ENCODE measurements at regions not wholly inside any gene's neighbourhood (a gene's known extent, or its start where the extent isn't known, plus 50 kb on each side); places are given as distances from the start of the nearest gene placed in this dataset.
A peak's percentile ranks its signal among the peaks of the same experiment; 100 is the strongest.
"Not testable (repeated sequence)": the region's sequence is repeated elsewhere in the genome, so short reads cannot be mapped to it uniquely, and the experiment has no call there.

GRCh38 chr3:194189243-194189791, 53.4 kb downstream of the HES1 start:
- Mint-ChIP-seq H3K9me3 (peaks cover 4% of the 10 kb centered on the region), H3K4me1 (peaks cover 29% of the 10 kb centered on the region), H3K27ac (no peak overlapping the region), H3K36me3 (no peaks in the 10 kb centered on the region), H3K27me3 (peaks cover 4% of the 10 kb centered on the region), H3K4me3 (no peak overlapping the region)
- no peak for DNase-seq
- CTCF ChIA-PET, result no interaction called here

GRCh38 chr3:194191850-194192249, 55.9 kb downstream of the HES1 start:
- H3K27me3 Mint-ChIP-seq, H3K36me3 Mint-ChIP-seq, CTCF ChIA-PET, H3K4me3 Mint-ChIP-seq, DNase-seq, H3K27ac Mint-ChIP-seq, H3K9me3 Mint-ChIP-seq: not testable (repeated sequence)
- peaks cover 43% of the 10 kb centered on the region for H3K4me1 Mint-ChIP-seq

GRCh38 chr3:194194051-194194756, 58.3 kb downstream of the HES1 start:
- no peak overlapping the region for H3K27ac Mint-ChIP-seq
- no peak overlapping the region for H3K4me3 Mint-ChIP-seq
- no peaks in the 10 kb centered on the region for H3K36me3 Mint-ChIP-seq
- CTCF ChIA-PET, result no interaction called here
- peaks cover 4% of the 10 kb centered on the region for H3K9me3 Mint-ChIP-seq
- H3K4me1 Mint-ChIP-seq, result peaks cover 28% of the 10 kb centered on the region
- peaks cover 22% of the 10 kb centered on the region for H3K27me3 Mint-ChIP-seq
- no peak for DNase-seq

- Mint-ChIP-seq H3K36me3 (no peaks in the 10 kb centered on the region), H3K4me1 (peaks cover 28% of the 10 kb centered on the region), H3K4me3 (no peak overlapping the region), H3K27ac (no peak overlapping the region), H3K9me3 (peaks cover 4% of the 10 kb centered on the region), H3K27me3 (peaks cover 23% of the 10 kb centered on the region)
- DNase-seq, result no peak
- CTCF ChIA-PET, result no interaction called here
Measured at GRCh38 chr3:194194757-194195085, 58.8 kb downstream of the HES1 start.

GRCh38 chr3:194195611-194196010, 59.7 kb downstream of the HES1 start:
- no peaks in the 10 kb centered on the region for H3K36me3 Mint-ChIP-seq
- no peak overlapping the region for H3K27ac Mint-ChIP-seq
- H3K4me3 Mint-ChIP-seq, result no peak overlapping the region
- peaks cover 4% of the 10 kb centered on the region for H3K9me3 Mint-ChIP-seq
- CTCF ChIA-PET, result no interaction called here
- H3K4me1 Mint-ChIP-seq, result peaks cover 28% of the 10 kb centered on the region
- H3K27me3 Mint-ChIP-seq, result peaks cover 31% of the 10 kb centered on the region
- DNase-seq, result no peak

- CTCF ChIA-PET, result no interaction called here
- no peak overlapping the region for H3K4me3 Mint-ChIP-seq
- H3K27ac Mint-ChIP-seq, result no peak overlapping the region
- H3K27me3 Mint-ChIP-seq, result peaks cover 36% of the 10 kb centered on the region
- H3K9me3 Mint-ChIP-seq, result no peaks in the 10 kb centered on the region
- peaks cover 26% of the 10 kb centered on the region for H3K4me1 Mint-ChIP-seq
- DNase-seq, result no peak
- H3K36me3 Mint-ChIP-seq, result no peaks in the 10 kb centered on the region
Measured at GRCh38 chr3:194196876-194197275, 60.9 kb downstream of the HES1 start.

- H3K36me3 Mint-ChIP-seq, result no peaks in the 10 kb centered on the region
- H3K4me3 Mint-ChIP-seq, result no peak overlapping the region
- CTCF ChIA-PET, result no interaction called here
- H3K27me3 Mint-ChIP-seq, result peaks cover 36% of the 10 kb centered on the region
- H3K4me1 Mint-ChIP-seq, result peaks cover 28% of the 10 kb centered on the region
- no peak for DNase-seq
- H3K9me3 Mint-ChIP-seq, result no peaks in the 10 kb centered on the region
- H3K27ac Mint-ChIP-seq, result no peak overlapping the region
Measured at GRCh38 chr3:194197396-194197960, 61.5 kb downstream of the HES1 start.

GRCh38 chr3:194197981-194198695, 62.2 kb downstream of the HES1 start:
- Mint-ChIP-seq H3K27me3 (peaks cover 36% of the 10 kb centered on the region), H3K4me1 (peaks cover 33% of the 10 kb centered on the region), H3K36me3 (no peaks in the 10 kb centered on the region), H3K4me3 (no peak overlapping the region), H3K27ac (no peak overlapping the region), H3K9me3 (no peaks in the 10 kb centered on the region)
- no peak for DNase-seq
- CTCF ChIA-PET, result no interaction called here

- DNase-seq, result no peak
- Mint-ChIP-seq H3K27ac (no peak overlapping the region), H3K4me1 (peaks cover 34% of the 10 kb centered on the region), H3K9me3 (no peaks in the 10 kb centered on the region), H3K36me3 (peaks cover 1% of the 10 kb centered on the region), H3K27me3 (peaks cover 44% of the 10 kb centered on the region), H3K4me3 (no peak overlapping the region)
- CTCF ChIA-PET, result no interaction called here
Measured at GRCh38 chr3:194198938-194199337, 63.0 kb downstream of the HES1 start.

- H3K9me3 Mint-ChIP-seq, result no peaks in the 10 kb centered on the region
- H3K4me1 Mint-ChIP-seq, result peaks cover 28% of the 10 kb centered on the region
- no peak overlapping the region for H3K27ac Mint-ChIP-seq
- H3K27me3 Mint-ChIP-seq, result peaks cover 54% of the 10 kb centered on the region
- CTCF ChIA-PET, result no interaction called here
- H3K36me3 Mint-ChIP-seq, result peaks cover 1% of the 10 kb centered on the region
- no peak overlapping the region for H3K4me3 Mint-ChIP-seq
- no peak for DNase-seq
Measured at GRCh38 chr3:194200422-194201081, 64.6 kb downstream of the HES1 start.

- Mint-ChIP-seq H3K27ac (no peak overlapping the region), H3K27me3 (peaks cover 55% of the 10 kb centered on the region)
Measured at GRCh38 chr3:194201953-194202666, 66.2 kb downstream of the HES1 start.

GRCh38 chr3:194203482-194204041, 67.6 kb downstream of the HES1 start:
- peaks cover 43% of the 10 kb centered on the region for H3K27me3 Mint-ChIP-seq
- peak overlapping the region; percentile 76 for H3K4me3 Mint-ChIP-seq
- H3K36me3 Mint-ChIP-seq, result peaks cover 3% of the 10 kb centered on the region
- H3K4me1 Mint-ChIP-seq, result peaks cover 39% of the 10 kb centered on the region
- CTCF ChIA-PET, result interaction anchor here (0.7 kb wide), 1 partner anchor 10 kb away, joined by 3 read pairs; no protein-coding TSS in a partner anchor
- H3K27ac Mint-ChIP-seq, result peak overlapping the region; percentile 75
- no peaks in the 10 kb centered on the region for H3K9me3 Mint-ChIP-seq
- DNase-seq, result peak; percentile 47

More at GRCh38 chr3:194201953-194202666, 66.2 kb downstream of the HES1 start:
- CTCF ChIA-PET, result interaction anchor here (0.6 kb wide), 1 partner anchor 280 kb away, joined by 3 read pairs; no protein-coding TSS in a partner anchor
- H3K4me3 Mint-ChIP-seq, result no peak overlapping the region
- peaks cover 38% of the 10 kb centered on the region for H3K4me1 Mint-ChIP-seq
- peaks cover 3% of the 10 kb centered on the region for H3K36me3 Mint-ChIP-seq
- DNase-seq, result no peak
- H3K9me3 Mint-ChIP-seq, result no peaks in the 10 kb centered on the region

- Mint-ChIP-seq H3K9me3 (no peaks in the 10 kb centered on the region), H3K27ac (no peak overlapping the region), H3K36me3 (peaks cover 3% of the 10 kb centered on the region), H3K4me1 (peaks cover 39% of the 10 kb centered on the region), H3K4me3 (peak overlapping the region; percentile 76), H3K27me3 (peaks cover 37% of the 10 kb centered on the region)
- CTCF ChIA-PET, result no interaction called here
- DNase-seq, result no peak
Measured at GRCh38 chr3:194204042-194204987, 68.4 kb downstream of the HES1 start.

All from activated naive CD4-positive, alpha-beta T cell treated with anti-CD3 and anti-CD28 coated beads, Interleukin-2, amount 10 ng/mL, durations not matched to agents 7 days and 5 days (primary cell).